ENCODE measurements at regions not wholly inside any gene's neighbourhood (a gene's known extent, or its start where the extent isn't known, plus 50 kb on each side); places are given as distances from the start of the nearest gene placed in this dataset.

DNA sequence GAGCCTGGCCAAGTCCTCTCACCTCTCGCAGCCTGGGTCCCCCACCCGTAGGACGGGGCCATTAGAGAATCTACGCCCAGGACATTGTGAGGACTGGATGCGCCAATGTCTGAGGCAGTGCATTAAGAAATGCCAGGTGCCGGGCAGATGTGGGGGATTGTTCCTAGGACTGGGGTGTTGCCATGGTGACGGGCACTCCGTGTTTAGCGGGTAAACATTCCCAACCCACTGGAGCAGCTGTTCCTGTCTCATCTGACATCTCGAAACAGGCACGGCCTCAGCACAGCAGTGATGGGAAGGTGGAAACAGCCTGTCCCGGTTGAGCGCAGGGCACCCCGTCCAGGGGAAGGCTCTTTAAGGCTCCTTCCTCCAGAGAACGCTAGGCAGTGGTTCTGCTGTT is 99.6 kb upstream of the RTL6 start:
- no peak for TF ChIP-seq POLR2A (IDR thresholded peaks at IDR 0.05; ENCODE audit: low read length)
- no peak for TF ChIP-seq GATA1 (IDR thresholded peaks at IDR 0.05; ENCODE audit: low read depth, low read length)
